Activated T-helper 9 cell treated with anti-CD3 and anti-CD28 coated beads, Interleukin-2, amount 50 U/mL, for 16 hours (primary cell): ENCODE measurements at regions not wholly inside any gene's neighbourhood (a gene's known extent, or its start where the extent isn't known, plus 50 kb on each side); places are given as distances from the start of the nearest gene placed in this dataset.

ENCODE experiments used
- DNase-seq: peaks from one replicate; pipeline ENCODE4 v3.0.0-alpha.2; 2020; ENCODE audit warnings: low read depth

GRCh38 chr16:85188822-85189672 lies 76.8 kb upstream of the CIBAR2 start:
- no peak for DNase-seq

DNA sequence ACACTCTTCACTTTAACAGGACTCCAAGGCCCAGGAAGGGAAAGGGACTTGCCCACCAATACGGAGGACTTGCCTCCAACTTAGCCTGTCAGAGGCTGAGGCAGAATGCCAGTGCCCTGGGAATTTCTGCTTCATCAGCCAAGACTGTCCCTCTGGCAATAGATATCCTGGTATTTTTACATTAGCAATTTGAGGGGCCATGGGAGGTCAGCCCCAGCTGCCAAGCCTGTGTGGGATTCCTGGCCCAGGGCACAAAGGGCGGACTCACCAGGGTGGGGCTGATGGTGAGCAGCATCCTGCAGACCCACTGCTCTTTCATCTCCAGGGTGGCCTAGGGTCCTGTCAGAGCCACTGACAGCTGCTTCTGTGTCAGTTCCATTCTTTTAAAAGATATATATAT lies 78.3 kb upstream of the CIBAR2 start:
- DNase-seq, result no peak

DNA sequence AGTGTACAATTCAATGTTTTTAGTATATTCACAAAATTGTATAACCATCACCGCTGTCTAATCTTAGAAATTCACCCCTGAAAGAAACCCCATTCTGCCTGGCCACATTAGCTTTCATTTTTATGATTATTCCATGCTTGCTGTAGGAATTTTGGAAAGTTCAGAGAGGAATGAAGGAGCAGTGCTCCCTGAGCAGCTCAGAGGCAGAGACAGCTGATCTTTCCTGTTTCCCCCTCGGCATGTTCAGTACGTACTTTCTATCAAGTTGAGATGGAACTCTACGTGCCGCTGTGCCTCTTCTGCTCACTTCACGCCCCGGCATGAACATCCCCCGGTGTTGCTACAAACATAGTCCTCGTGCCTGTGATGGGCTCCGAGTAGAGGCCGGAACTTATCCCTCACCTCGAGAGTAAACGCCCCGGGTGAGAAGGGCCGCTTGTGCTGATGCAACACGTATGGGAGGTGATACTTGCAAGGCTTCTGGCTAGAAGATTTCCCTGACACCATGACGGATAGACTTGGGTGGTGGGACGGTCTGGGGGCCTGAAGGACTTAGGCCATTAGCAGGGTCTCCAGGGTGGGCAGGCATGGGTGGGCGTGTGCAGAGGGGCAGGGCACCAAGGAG lies 79.2 kb upstream of the CIBAR2 start:
- DNase-seq, result no peak

GRCh38 chr16:85192238-85193114 lies 80.2 kb upstream of the CIBAR2 start:
- DNase-seq, result no peak

- no peak for DNase-seq
Observed at GRCh38 chr16:85193115-85193493, 80.8 kb upstream of the CIBAR2 start.

DNA sequence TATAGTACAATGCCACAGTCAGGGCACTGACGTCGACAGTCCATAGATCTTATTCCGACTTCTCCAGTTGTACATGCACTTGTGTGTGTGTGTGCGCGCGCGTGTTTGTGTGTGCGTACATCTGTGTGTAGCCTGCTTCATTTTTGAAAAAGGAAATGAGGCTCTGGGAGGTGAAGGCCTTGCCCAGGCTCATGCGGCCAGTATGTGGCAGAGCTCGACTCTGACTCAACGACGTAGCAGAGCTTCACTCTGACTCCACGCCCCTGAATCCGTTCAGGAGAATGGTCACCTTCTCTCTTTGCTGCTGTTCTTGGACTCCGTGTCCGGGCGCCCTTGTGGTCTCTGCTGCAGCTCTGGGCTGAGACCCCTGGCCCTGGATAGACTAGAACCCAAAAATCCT lies 81.6 kb upstream of the CIBAR2 start:
- no peak for DNase-seq

- DNase-seq, result no peak
Observed at GRCh38 chr16:85194307-85195270, 82.3 kb upstream of the CIBAR2 start.

GRCh38 chr16:85195271-85195647 lies 83.0 kb upstream of the CIBAR2 start:
- DNase-seq, result no peak

DNA sequence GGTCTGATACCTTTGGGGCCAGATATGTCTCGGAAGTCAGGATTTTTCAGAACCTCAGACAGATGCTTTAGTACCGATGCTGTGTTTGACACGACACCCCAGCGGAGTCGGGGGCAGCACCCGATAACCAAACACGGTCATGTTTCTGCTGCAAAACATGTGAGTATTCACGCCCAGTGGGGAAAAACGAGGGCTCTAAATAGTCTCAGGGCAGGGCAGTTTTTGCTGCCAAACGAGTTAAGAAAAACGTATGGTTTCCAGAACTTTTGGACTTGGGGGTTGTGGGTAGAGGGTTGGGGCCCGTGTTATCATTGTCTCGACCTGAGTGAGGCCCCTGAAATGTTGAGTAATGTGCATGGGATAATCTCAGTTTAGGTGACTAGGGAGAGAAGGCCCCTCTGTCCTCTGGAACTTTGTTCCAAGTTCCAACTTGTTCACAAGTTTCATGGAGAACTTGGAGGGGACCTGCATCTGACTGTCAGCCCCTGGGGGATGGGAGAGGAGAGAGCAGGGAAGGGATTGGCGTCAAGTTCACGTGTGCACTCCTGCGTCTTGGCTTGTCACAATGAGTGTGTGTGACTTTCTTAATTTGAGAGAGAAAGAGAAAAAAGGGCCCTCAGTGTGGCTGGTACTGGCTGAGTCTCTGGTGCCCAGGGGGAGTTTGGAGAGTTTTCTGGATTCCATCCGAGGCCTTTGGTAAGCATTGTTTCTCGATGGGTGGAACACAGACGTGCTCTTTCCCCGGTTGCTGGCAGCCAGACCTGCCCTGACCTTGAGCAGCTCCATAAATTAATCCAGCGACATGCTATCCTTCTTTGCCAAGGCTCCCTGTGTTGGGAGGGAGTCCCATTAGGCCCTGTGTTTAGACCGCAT lies 83.9 kb upstream of the CIBAR2 start:
- no peak for DNase-seq

- DNase-seq, result no peak
Observed at GRCh38 chr16:85196976-85197375, 84.7 kb upstream of the CIBAR2 start.

- no peak for DNase-seq
Observed at GRCh38 chr16:85197611-85198566, 85.6 kb upstream of the CIBAR2 start.

DNA sequence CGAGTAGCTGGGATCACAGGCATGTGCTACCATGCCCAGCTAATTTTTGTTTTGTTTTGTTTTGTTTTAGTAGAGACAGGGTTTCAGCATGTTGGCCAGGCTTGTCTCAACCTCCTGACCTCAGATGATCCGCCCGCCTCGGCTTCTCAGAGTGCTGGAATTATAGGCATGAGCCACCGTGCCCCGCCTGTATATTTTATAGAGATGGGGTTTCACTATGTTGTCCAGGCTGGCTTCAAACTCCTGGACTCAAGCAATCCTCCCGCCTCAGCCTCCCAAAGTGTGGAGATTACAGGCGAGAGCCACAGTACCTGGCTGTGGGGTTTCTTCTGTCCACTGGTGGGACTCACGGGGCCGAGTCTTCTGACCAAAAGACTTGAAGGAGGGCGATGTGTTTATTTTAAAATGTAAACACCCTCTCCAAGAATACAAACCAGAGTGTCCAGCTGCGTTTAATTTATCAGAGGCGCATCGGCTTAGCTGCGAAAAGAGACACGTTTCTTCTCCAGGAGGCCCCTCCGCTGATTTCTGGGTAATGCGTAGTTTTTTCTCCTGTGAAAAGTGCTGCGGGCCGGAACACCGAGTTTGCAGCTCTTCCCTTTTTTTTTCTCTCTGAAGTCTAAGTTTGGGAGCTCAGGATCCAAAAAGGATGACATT lies 86.9 kb upstream of the CIBAR2 start:
- DNase-seq, result no peak

GRCh38 chr16:85199880-85200279 lies 87.6 kb upstream of the CIBAR2 start:
- no peak for DNase-seq

GRCh38 chr16:85200471-85201278 lies 88.4 kb upstream of the CIBAR2 start:
- DNase-seq, result no peak

- DNase-seq, result no peak
Observed at GRCh38 chr16:85201574-85201973, 89.3 kb upstream of the CIBAR2 start.

DNA sequence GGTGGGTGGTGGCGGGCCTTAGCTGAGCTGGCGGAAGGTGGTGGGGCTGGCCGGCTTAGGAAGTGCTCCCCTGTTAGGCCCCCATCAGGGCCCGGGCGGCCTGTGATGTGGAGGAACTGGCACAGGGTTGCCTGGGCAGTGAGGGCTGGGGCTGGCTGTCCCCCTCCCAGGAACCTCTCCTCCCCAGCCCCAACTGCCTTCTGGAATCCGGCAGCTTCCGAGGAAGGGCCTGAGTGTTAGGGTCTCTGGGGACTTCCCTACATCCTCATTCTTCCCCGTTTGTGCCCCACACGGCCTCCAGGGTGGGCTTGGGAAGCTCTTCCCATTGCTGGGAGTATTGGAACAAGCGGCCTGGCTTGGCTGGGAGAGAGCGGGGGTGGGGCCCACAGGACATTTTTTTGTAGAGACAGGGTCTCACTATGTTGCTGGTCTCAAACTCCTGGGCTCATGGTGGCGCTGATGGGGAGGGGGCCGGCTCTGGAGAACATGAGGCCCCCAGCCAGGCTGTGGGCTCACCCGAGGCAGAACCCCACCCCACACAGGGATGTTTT lies 89.9 kb upstream of the CIBAR2 start:
- DNase-seq, result no peak

- DNase-seq, result no peak
Observed at GRCh38 chr16:85202631-85203461, 90.6 kb upstream of the CIBAR2 start.
